HFFc6 (cell line): ENCODE measurements at regions not wholly inside any gene's neighbourhood (a gene's known extent, or its start where the extent isn't known, plus 50 kb on each side); places are given as distances from the start of the nearest gene placed in this dataset.

Experiments used
- DNase-seq: peaks from one replicate; pipeline ENCODE4 v3.0.0-alpha.2; 2018
- H3K27ac Mint-ChIP-seq: 2 replicates; pipeline ENCODE4 v1.8.0; 2020; ENCODE audit warnings: mild to moderate bottlenecking, mixed read lengths
- H3K27me3 Mint-ChIP-seq: 2 replicates; pipeline ENCODE4 v1.8.0; 2021; ENCODE audit warnings: mild to moderate bottlenecking, moderate library complexity, mixed read lengths; ENCODE audit not compliant: insufficient read depth
- H3K36me3 Mint-ChIP-seq: 2 replicates; pipeline ENCODE4 v1.8.0; 2021; ENCODE audit warnings: low read depth, mixed read lengths
- H3K4me1 Mint-ChIP-seq: 2 replicates; pipeline ENCODE4 v1.8.0; 2020; ENCODE audit warnings: low read depth, mixed read lengths
- H3K4me3 Mint-ChIP-seq: 2 replicates; pipeline ENCODE4 v1.8.0; 2020; ENCODE audit warnings: mild to moderate bottlenecking, moderate library complexity, mixed read lengths
- H3K9me3 Mint-ChIP-seq: 2 replicates; pipeline ENCODE4 v1.8.0; 2020; ENCODE audit warnings: mild to moderate bottlenecking, mixed read lengths
- TF ChIP-seq, protein P1 (sequence below): fragments of 200-600 bp; sonication (generic); IDR thresholded peaks from 2 replicates; pipeline ENCODE4 v1.5.0; 2021; ENCODE audit warnings: antibody characterized with exemption, mild to moderate bottlenecking

GRCh38 chr18:45277908-45278307 is 337.4 kb upstream of the SLC14A2 start:
- H3K9me3 Mint-ChIP-seq, result no peaks in the 10 kb centered on the region
- H3K4me3 Mint-ChIP-seq, result no peak overlapping the region
- H3K27ac Mint-ChIP-seq, result no peak overlapping the region
- H3K27me3 Mint-ChIP-seq, result peaks cover 9% of the 10 kb centered on the region
- H3K36me3 Mint-ChIP-seq, result no peaks in the 10 kb centered on the region
- TF ChIP-seq, protein P1, sequence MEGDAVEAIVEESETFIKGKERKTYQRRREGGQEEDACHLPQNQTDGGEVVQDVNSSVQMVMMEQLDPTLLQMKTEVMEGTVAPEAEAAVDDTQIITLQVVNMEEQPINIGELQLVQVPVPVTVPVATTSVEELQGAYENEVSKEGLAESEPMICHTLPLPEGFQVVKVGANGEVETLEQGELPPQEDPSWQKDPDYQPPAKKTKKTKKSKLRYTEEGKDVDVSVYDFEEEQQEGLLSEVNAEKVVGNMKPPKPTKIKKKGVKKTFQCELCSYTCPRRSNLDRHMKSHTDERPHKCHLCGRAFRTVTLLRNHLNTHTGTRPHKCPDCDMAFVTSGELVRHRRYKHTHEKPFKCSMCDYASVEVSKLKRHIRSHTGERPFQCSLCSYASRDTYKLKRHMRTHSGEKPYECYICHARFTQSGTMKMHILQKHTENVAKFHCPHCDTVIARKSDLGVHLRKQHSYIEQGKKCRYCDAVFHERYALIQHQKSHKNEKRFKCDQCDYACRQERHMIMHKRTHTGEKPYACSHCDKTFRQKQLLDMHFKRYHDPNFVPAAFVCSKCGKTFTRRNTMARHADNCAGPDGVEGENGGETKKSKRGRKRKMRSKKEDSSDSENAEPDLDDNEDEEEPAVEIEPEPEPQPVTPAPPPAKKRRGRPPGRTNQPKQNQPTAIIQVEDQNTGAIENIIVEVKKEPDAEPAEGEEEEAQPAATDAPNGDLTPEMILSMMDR, result no peak
- DNase-seq, result no peak
- no peaks in the 10 kb centered on the region for H3K4me1 Mint-ChIP-seq

DNA sequence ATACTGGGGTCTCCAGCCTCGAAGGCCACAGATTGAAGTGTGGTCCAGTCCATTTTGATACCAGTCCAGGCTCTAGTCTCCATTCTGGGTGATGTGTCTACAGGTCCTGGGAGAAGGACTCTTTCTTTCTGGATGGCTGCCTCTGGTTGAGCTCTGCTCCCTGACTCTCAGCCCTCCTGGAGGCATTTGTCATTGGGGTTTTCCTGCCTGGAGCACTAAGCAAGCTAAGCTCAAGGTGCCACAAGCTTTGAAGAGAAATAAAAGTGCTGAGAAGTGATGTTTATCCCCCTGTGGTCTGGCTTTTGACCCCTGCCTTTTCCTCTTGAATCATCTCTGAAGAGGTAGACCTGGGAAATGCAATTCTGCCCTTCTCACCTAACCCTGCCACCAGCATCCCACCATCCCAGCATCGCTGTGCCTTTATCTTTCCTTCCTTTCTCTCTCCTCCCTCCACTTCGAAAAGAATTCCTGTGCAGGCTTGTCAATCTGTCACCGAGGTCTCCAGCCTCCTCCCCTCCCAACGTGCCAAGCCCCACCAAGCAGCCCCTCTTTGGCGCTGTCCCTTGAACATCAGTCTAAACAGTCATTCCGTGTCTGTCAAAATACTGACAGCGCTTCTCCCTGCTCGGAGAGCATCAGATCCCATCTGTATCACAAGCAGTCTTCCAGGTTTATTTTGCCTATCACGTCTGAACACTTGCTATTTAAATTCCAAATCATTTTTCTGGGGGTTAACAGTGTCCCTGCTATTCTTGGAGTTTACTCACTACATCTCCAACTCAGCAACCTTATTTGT is 334.6 kb upstream of the SLC14A2 start:
- Mint-ChIP-seq H3K36me3 (no peaks in the 10 kb centered on the region), H3K4me1 (no peaks in the 10 kb centered on the region), H3K4me3 (no peak overlapping the region), H3K27me3 (peaks cover 9% of the 10 kb centered on the region), H3K9me3 (no peaks in the 10 kb centered on the region), H3K27ac (no peak overlapping the region)
- DNase-seq, result no peak
- TF ChIP-seq, protein P1, result no peak

DNA sequence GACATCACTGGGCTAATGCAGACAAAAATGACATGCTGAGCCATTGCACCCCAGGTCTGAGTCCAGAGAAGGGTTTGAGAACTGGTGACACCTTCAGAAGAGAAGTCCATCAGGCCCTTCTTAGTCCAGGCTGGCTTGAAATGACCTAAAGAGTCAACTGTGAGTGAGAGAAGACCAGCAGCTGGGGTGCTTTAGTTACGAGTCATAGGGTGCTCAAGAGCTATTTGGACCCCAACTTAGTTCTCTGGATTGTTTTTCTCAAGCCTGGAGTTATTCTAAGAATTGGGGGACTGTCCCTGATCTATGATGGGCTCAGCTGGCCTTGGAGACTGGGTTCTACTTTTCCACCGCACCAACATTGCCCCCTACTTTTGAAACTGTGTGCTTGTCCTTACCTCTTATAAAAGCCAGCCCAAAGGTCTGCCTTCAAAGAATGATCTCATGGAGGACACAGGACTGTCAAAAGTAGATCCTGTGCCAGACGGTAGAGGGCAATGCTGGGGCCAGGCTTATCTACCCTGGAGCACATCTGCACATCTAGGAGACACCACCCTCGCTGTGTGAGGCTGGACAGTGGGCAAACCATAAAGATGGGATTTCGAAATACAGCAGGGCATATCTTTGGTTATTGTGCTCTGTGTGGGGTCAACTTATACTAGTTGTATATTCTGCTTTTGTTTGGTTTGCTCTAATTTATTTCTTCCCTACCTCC is 333.0 kb upstream of the SLC14A2 start:
- DNase-seq, result no peak
- no peaks in the 10 kb centered on the region for H3K9me3 Mint-ChIP-seq
- H3K27ac Mint-ChIP-seq, result no peak overlapping the region
- no peaks in the 10 kb centered on the region for H3K36me3 Mint-ChIP-seq
- peaks cover 9% of the 10 kb centered on the region for H3K27me3 Mint-ChIP-seq
- no peak overlapping the region for H3K4me3 Mint-ChIP-seq
- no peaks in the 10 kb centered on the region for H3K4me1 Mint-ChIP-seq
- TF ChIP-seq, protein P1, result no peak

- no peak for DNase-seq
- H3K27ac Mint-ChIP-seq, result no peak overlapping the region
- H3K27me3 Mint-ChIP-seq, result peaks cover 6% of the 10 kb centered on the region
- H3K4me1 Mint-ChIP-seq, result no peaks in the 10 kb centered on the region
- TF ChIP-seq, protein P1, result no peak
- no peak overlapping the region for H3K4me3 Mint-ChIP-seq
- H3K36me3 Mint-ChIP-seq, result no peaks in the 10 kb centered on the region
- no peaks in the 10 kb centered on the region for H3K9me3 Mint-ChIP-seq
Observed at GRCh38 chr18:45284174-45284573, 331.1 kb upstream of the SLC14A2 start.

GRCh38 chr18:45284851-45285250 is 330.4 kb upstream of the SLC14A2 start:
- H3K4me1 Mint-ChIP-seq, result no peaks in the 10 kb centered on the region
- no peak overlapping the region for H3K27ac Mint-ChIP-seq
- H3K4me3 Mint-ChIP-seq, result no peak overlapping the region
- TF ChIP-seq, protein P1, result no peak
- H3K36me3 Mint-ChIP-seq, result no peaks in the 10 kb centered on the region
- H3K27me3 Mint-ChIP-seq, result peaks cover 5% of the 10 kb centered on the region
- H3K9me3 Mint-ChIP-seq, result no peaks in the 10 kb centered on the region
- no peak for DNase-seq
